ENCODE measurements at regions not wholly inside any gene's neighbourhood (a gene's known extent, or its start where the extent isn't known, plus 50 kb on each side); places are given as distances from the start of the nearest gene placed in this dataset.
A peak's percentile ranks its signal among the peaks of the same experiment; 100 is the strongest.
"Not testable (repeated sequence)": the region's sequence is repeated elsewhere in the genome, so short reads cannot be mapped to it uniquely, and the experiment has no call there.

DNA sequence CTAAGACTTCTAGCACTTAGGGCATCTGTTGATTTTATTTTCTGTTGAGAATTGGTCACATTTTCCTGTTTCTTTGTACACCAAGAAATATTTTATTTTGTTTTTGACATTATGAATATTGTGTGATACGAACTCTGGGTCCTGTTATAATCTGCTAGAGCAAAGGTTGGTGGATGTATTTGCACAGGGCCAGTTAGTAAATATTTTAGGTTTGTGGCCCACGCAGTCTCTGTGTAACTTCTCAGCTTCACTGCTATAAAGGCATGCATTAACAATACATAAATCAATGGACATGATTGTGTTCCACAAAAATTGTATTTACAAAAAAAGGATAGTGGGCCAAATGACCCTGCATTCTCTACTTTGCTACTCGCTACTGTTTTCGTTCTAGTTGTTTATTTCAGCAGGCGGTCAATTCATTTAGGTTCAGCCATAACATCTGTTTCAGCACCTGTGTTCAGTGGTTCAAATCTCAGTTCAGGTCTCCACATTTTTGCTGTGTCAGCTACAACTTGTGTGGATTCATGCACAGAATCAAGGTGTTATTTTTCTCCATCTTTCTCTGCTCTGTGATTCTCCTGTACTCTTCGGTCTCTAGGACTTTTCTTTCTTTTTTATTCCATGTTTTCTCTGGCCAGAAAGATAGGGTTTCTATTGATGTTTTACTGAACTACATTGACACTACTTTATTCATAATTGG is 786.2 kb downstream of the ETS1 start:
- no peaks in the 10 kb centered on the region for H3K9me3 ChIP-seq (replicated peaks)
- no peak overlapping the region for H3K4me3 ChIP-seq
- DNase-seq = no peak
- H3K27me3 ChIP-seq = no peaks in the 10 kb centered on the region
- no peak overlapping the region for H3K27ac ChIP-seq
- H3K4me1 ChIP-seq = no peaks in the 10 kb centered on the region
- H3K36me3 ChIP-seq = no peaks in the 10 kb centered on the region

DNA sequence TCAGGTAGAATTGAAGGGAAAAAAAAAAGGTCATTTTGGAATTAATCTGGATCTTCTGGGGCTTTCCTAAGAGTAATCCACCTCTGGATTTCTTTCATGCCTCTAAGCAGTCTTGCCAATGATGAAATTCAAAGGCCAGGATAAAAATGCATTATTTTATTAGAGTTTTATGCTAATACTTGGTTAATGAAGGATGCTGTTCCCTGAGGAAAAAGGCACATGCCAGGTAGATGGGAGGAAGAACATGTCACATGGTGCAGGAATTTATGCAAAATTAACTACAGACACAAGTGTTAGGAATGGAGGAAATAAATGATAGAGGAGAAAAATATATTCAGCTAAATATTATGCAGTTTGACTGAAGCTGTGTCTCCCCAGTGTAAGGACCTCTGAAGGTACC is 792.0 kb downstream of the ETS1 start:
- Histone ChIP-seq H3K36me3 (no peaks in the 10 kb centered on the region), H3K4me1 (no peaks in the 10 kb centered on the region), H3K4me3 (no peak overlapping the region), H3K27ac (no peak overlapping the region), H3K9me3 (replicated peaks) (no peaks in the 10 kb centered on the region), H3K27me3 (no peaks in the 10 kb centered on the region)
- DNase-seq = no peak

DNA sequence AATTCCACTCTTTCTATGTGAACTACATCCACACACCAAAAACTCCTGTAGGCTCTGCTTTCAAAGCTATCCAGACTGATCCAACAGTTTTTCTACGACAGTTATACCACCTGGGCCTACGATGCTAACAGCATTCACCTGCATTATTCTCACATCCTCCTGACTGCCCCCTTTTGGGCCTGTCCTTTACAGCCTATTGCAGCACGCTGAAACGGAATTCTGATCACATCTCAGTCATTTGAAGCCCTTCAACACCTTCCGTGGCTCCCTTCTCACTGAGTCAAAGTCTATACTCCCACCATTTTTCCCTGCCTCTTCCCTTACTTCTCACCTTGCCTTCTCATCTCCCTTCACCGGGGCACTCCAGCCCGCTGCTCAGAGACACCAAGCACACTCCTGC is 791.3 kb upstream of the KIRREL3 start:
- Histone ChIP-seq H3K36me3 (no peaks in the 10 kb centered on the region), H3K27ac (no peak overlapping the region), H3K4me1 (no peaks in the 10 kb centered on the region), H3K27me3 (no peaks in the 10 kb centered on the region), H3K9me3 (replicated peaks) (no peaks in the 10 kb centered on the region), H3K4me3 (no peak overlapping the region)
- no peak for DNase-seq

DNA sequence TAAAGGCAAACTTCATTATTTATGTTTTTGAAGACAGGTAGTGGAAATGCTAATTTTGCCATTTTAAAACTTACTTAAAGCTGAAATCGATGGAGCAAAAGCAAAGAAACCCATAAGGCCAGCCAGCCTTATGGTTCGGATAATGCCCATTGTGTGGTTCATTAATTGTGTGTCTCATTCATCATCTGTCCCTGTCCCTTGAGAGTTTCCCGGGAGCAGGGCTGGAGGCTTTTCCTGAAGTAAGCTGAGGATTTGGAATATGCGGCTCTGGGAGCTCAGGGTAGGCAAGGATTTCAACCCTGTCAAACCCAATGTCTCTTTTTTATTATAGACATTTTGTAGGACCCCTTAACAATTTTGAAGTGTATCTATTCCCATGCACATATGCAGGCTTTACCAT is 790.0 kb upstream of the KIRREL3 start:
- H3K9me3 ChIP-seq (replicated peaks) = no peaks in the 10 kb centered on the region
- no peaks in the 10 kb centered on the region for H3K27me3 ChIP-seq
- no peaks in the 10 kb centered on the region for H3K36me3 ChIP-seq
- H3K27ac ChIP-seq = no peak overlapping the region
- H3K4me3 ChIP-seq = no peak overlapping the region
- DNase-seq = no peak
- H3K4me1 ChIP-seq = no peaks in the 10 kb centered on the region

GRCh38 chr11:127789927-127790326 is 789.4 kb upstream of the KIRREL3 start:
- no peaks in the 10 kb centered on the region for H3K4me1 ChIP-seq
- H3K4me3 ChIP-seq = no peak overlapping the region
- DNase-seq = peak; percentile 8 to 27
- no peaks in the 10 kb centered on the region for H3K36me3 ChIP-seq
- no peaks in the 10 kb centered on the region for H3K27me3 ChIP-seq
- no peaks in the 10 kb centered on the region for H3K9me3 ChIP-seq (replicated peaks)
- no peak overlapping the region for H3K27ac ChIP-seq

- not testable (repeated sequence) for H3K27me3 ChIP-seq; H3K9me3 ChIP-seq (replicated peaks); H3K27ac ChIP-seq; H3K36me3 ChIP-seq; DNase-seq; H3K4me1 ChIP-seq; H3K4me3 ChIP-seq
These were observed 772.4 kb upstream of the KIRREL3 start for GRCh38 chr11:127772938-127773337.

GRCh38 chr11:127768931-127769330 is 768.4 kb upstream of the KIRREL3 start:
- H3K36me3 ChIP-seq; DNase-seq; H3K4me1 ChIP-seq; H3K27ac ChIP-seq; H3K27me3 ChIP-seq; H3K4me3 ChIP-seq; H3K9me3 ChIP-seq (replicated peaks): not testable (repeated sequence)

DNA sequence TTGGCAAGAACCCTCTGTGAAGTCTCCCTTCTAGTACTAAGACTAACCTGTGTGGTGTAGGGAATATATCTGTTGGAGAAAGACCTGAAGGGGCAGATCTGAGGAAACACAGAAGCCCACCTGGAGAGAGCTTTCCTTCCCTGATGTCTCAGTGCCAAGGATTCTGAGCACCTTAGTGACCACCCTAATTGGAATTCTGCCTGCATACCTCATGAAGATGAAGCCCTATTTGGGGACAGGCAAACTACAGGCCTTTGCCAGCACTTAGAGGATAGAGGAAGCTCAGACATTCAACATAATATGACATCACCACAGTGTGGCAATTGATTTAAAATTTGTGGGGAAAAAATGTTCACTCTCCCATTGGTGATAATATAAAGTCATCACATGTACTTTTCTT is 766.2 kb upstream of the KIRREL3 start:
- Histone ChIP-seq H3K36me3 (no peaks in the 10 kb centered on the region), H3K4me3 (no peak overlapping the region), H3K27me3 (no peaks in the 10 kb centered on the region), H3K27ac (no peak overlapping the region), H3K9me3 (replicated peaks) (no peaks in the 10 kb centered on the region), H3K4me1 (no peaks in the 10 kb centered on the region)
- DNase-seq = no peak

DNA sequence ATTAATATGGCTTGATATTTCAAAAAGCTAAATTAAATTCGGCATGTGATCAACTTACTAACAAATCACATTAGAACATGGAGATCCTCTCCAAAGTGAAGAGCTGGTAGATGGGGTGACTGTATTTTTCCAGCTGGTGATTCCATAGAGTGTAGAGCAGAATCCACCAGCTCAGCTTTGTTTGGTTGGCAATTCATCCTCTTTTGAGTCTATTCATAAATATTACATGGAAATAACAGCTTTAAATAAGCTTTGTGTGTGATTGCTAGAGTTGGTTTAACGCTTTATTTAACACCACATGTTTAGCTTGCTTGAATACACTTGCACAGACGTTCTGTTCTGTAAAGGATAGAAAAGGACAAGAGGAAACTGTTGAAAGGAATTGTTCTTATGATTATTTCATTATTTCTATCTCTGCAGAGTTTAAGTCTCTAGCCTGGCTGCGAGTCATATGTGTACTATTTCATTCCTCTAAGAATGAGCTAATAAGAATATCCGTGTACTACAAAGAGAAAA is 738.3 kb upstream of the KIRREL3 start:
- DNase-seq = no peak
- H3K4me3 ChIP-seq = no peak overlapping the region
- H3K27me3 ChIP-seq = no peaks in the 10 kb centered on the region
- no peaks in the 10 kb centered on the region for H3K4me1 ChIP-seq
- H3K36me3 ChIP-seq = no peaks in the 10 kb centered on the region
- no peaks in the 10 kb centered on the region for H3K9me3 ChIP-seq (replicated peaks)
- H3K27ac ChIP-seq = no peak overlapping the region

DNA sequence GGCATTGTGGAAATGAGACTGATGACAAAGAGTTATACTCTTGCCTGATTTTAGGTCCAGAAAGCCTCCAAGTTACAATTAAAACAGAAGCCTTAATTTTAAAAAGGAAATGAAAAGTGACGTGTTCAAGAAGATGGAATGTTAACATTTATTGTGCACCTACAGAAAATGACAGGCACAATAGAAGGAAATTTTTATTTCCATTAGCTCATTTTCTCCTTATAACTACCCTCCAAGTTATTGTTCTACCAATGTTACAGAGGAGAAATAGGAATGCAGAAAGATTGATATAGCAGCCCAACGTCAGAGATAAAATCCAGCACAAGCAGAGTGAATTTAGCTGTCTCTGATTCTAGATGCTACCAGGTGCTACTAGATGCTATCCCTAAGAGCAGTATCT is 736.9 kb upstream of the KIRREL3 start:
- no peak for DNase-seq
- H3K36me3 ChIP-seq = no peaks in the 10 kb centered on the region
- H3K27me3 ChIP-seq = no peaks in the 10 kb centered on the region
- no peak overlapping the region for H3K27ac ChIP-seq
- no peaks in the 10 kb centered on the region for H3K9me3 ChIP-seq (replicated peaks)
- no peak overlapping the region for H3K4me3 ChIP-seq
- no peaks in the 10 kb centered on the region for H3K4me1 ChIP-seq

- no peaks in the 10 kb centered on the region for H3K9me3 ChIP-seq (replicated peaks)
- DNase-seq = no peak
- H3K4me3 ChIP-seq = no peak overlapping the region
- H3K27ac ChIP-seq = no peak overlapping the region
- no peaks in the 10 kb centered on the region for H3K4me1 ChIP-seq
- H3K36me3 ChIP-seq = no peaks in the 10 kb centered on the region
- no peaks in the 10 kb centered on the region for H3K27me3 ChIP-seq
These were observed 733.0 kb upstream of the KIRREL3 start for GRCh38 chr11:127733552-127733951.

GRCh38 chr11:127726367-127726766 is 725.8 kb upstream of the KIRREL3 start:
- Histone ChIP-seq H3K4me3 (no peak overlapping the region), H3K4me1 (no peaks in the 10 kb centered on the region), H3K27me3 (no peaks in the 10 kb centered on the region), H3K36me3 (no peaks in the 10 kb centered on the region), H3K27ac (no peak overlapping the region), H3K9me3 (replicated peaks) (no peaks in the 10 kb centered on the region)
- no peak for DNase-seq

DNA sequence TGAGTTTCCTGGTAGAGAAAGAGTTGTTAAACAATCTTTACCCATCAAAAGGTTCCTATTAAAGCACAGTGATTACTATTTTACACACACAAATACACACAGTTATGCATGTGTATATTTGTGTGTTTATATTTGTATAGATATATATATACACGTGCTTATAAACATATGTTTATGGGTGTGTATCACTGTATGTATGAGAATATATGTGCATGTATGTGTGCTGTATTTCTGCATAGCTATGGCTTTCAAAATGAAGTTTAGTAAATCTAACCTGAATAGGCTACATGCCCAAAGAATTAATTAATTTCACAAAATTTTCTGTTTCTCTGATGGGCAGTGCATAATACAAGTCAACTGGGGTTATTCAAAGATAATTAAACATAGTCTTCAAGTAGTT is 723.1 kb upstream of the KIRREL3 start:
- H3K4me1 ChIP-seq = no peaks in the 10 kb centered on the region
- H3K36me3 ChIP-seq = no peaks in the 10 kb centered on the region
- DNase-seq = no peak
- no peak overlapping the region for H3K4me3 ChIP-seq
- no peak overlapping the region for H3K27ac ChIP-seq
- H3K9me3 ChIP-seq (replicated peaks) = no peaks in the 10 kb centered on the region
- no peaks in the 10 kb centered on the region for H3K27me3 ChIP-seq

DNA sequence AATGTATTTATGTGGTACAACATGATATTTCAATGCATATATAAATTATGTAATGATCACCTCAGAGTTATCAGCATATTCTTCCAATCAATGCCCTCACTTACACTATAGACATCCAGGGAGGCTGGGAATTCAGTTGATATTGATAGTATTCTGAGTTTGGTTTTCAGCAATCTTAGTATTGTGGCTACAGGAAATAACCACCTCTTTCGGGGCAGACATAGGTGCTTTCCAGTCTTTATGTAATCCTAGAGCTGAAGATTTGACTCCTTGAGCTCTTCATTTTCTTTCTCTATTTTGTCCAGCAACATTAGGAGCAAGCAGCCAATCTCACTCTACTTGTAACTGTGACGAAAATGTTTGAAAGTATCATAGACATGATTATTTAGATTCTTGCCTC is 712.7 kb upstream of the KIRREL3 start:
- H3K9me3 ChIP-seq (replicated peaks) = no peaks in the 10 kb centered on the region
- H3K4me1 ChIP-seq = no peaks in the 10 kb centered on the region
- no peak overlapping the region for H3K4me3 ChIP-seq
- no peaks in the 10 kb centered on the region for H3K27me3 ChIP-seq
- DNase-seq = no peak
- H3K27ac ChIP-seq = no peak overlapping the region
- no peaks in the 10 kb centered on the region for H3K36me3 ChIP-seq

DNA sequence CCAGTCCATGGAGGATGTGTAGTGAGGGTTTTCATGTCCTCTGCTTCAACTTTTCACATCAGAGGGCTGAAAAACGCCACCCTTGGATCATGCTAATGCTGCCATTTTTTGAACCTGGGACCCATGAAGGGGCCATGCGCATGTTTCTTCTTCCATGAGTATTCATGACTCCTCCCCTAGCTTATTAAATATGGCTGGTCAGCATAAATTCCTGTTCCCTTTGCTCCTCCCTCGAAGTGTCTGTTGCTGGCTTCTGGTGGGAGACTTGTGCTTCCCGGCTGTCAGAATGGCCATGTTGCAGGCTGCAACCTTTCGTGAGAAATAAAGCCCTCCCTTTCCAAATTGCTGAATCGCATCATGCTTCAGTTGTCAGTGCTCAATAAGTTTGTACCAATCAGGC is 711.2 kb upstream of the KIRREL3 start:
- Histone ChIP-seq H3K36me3 (no peaks in the 10 kb centered on the region), H3K27me3 (no peaks in the 10 kb centered on the region), H3K27ac (no peak overlapping the region), H3K4me1 (no peaks in the 10 kb centered on the region), H3K9me3 (replicated peaks) (no peaks in the 10 kb centered on the region), H3K4me3 (no peak overlapping the region)
- no peak for DNase-seq

DNA sequence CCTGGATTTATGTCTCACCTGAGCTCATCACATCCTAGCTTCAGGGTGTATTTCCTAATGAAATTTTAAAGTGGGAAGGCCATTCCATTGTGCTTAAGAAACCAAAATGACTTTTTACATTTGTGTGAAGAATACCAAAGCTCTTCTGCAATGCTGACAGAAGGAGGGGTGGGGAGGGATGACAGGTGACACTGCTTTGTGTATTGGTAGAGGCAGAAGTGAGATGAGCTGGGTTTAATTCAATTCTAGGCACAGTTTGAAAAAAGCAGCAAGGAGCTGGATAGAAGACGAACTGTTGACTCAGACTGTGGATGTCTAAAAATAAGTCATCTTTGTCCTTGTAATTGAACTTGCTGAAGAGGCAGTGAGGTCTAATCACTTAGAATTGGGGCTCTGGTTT is 710.3 kb upstream of the KIRREL3 start:
- Histone ChIP-seq H3K4me3 (no peak overlapping the region), H3K36me3 (no peaks in the 10 kb centered on the region), H3K27ac (no peak overlapping the region), H3K9me3 (replicated peaks) (no peaks in the 10 kb centered on the region), H3K4me1 (no peaks in the 10 kb centered on the region), H3K27me3 (no peaks in the 10 kb centered on the region)
- no peak for DNase-seq

Data from SJCRH30 (cell line).